HG02642 (cell line): ENCODE measurements at regions not wholly inside any gene's neighbourhood (a gene's known extent, or its start where the extent isn't known, plus 50 kb on each side); places are given as distances from the start of the nearest gene placed in this dataset.
"Not testable (repeated sequence)": the region's sequence is repeated elsewhere in the genome, so short reads cannot be mapped to it uniquely, and the experiment has no call there.

Experiments used
- ATAC-seq: cut with Tn5 transposase; IDR thresholded peaks from one replicate; pipeline ENCODE4 v1.9.1; 2021; ENCODE audit warnings: mild to moderate bottlenecking; ENCODE audit not compliant: unreplicated experiment, poor library complexity

DNA sequence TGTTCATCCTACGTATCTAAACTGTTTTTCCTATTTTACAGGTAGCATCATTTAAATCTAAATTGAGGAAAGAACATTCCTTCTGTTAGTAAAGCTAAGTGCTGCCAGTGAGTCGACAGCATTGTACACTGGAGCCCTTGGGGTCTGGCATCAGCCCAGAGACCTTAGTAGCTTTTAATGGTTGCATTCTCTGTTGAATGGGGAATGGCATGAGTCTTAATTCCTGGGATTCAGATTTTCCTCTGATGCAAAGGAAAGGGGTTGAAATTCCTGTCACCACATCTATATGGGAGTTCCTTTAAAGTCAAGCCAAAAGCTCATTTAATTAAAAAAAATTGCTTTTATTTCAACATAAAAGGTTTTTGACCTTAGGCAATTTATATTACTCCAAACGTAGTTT is 148.4 kb upstream of the GBE1 start:
- ATAC-seq, result no peak

DNA sequence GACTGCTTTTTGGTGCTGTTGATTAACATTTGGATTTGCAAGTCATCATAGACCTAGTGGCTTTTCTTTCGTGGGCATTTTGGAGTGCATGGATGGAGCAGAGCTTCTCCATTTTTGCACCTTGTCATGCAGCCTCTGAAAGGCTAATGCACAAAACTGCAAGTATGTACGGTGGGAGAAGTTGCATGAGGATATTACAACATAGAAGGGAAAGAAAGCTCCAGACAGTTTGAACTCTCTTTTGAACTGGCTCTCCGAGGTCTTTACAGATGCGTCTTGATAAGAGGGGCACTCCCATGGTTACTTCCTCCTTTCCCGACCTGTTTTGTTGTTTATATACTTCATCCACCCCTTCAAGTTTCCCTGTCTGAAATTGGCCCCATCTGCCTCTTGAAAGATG is 147.1 kb upstream of the GBE1 start:
- ATAC-seq, result no peak

DNA sequence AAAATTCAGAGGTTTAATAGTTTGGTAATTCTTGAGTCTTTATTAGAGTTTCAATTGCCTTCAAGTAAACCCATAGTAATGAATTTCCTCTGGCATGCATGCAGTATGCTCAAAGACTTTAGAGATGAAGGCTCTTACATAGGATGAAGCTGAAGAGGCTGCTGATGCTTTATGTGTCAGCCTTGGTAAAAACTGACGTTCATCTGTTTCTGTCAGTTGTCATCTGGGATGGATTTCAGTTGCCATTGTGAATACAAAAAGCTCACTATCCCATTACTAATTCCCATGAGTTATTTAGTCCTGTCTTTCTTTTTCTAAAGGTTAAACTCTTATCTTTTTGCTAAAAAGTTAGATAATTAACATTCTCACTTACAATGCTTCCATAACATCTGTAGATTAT is 136.9 kb upstream of the GBE1 start:
- ATAC-seq, result no peak

DNA sequence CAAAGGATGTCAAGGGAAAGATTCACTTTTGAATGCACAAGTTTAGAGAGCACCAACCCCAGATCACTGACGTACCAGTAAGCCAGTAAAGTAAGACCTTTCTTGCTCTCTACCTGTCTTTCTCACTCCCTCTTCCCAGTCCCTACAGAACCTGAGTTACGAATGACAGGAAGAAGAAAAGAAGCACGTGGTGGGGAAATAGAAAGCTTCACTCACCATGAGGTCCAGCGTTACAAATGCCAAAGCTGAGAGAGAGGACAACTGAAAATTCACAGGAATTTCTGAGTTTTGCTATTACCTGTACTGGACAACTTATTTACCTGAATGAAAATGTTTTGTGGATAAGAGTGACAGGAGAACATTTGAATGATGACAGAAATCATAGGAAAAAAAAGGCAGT is 133.2 kb upstream of the GBE1 start:
- ATAC-seq, result no peak

DNA sequence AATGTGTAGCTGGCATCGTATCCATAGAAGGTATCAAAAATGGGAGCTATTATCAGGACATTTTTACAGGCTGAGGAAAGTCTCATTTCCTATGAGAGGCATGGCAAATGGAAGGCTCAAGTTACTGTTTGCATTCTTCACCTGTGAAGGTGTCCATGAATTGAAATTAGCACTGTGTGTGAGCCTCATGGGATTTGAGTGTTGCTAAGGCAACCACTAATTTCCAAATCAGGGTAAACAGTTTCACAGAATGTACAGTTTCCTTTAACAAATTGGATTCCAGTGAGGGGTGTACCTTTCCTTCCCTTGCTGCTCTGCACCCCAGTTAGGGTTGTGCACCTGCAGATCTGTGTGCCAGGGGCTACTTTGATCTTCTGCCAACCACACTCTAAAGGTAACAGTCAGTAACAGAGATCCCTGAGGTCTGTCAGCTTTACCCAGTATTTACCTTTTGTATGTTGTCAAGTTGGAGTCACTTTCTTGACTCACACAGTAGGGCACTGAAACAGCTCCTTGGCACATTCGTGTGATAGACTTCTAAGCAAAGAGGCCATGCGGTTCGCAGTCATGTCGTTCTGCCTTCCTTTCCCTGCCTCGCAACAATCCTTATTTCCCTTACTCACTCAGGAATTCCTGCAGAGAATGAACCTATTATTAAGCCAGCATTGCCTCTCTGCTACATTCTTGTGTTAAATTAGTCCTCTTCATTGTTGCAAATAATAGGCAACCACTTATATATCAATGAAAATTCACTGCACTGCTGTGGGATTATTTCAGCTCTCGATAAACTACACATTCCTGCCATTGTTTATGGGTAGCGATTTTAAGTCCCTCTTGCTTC is 129.8 kb upstream of the GBE1 start:
- no peak for ATAC-seq

DNA sequence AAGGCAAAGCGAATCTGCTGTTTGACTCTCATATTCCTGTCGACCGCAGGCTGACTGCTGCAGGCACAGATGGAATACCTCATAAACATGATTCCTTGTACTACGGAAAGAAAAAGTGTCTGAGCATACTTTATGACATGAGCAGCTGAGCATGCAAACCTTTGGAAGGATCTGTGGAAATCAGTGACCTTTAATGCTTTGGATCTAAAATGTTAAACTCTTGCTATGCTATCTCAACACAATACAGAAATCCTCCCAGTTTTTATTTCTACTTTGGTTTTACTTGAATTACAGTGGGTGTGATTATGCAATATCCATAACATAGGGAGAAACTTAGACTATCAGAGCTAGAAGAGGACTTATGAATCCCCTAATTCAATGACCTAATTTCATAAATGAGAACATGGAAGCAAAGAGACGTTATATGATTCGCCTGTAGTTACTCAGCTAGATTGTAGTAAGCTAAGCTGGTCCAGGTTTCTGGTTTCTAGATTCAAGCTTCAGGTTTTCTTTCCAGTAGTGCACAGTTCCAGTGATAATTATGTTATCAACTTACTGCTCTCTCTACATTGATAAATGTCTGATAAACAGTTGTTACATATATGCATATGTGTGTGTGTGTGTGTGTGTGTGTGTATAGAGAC is 127.6 kb upstream of the GBE1 start:
- ATAC-seq, result no peak

DNA sequence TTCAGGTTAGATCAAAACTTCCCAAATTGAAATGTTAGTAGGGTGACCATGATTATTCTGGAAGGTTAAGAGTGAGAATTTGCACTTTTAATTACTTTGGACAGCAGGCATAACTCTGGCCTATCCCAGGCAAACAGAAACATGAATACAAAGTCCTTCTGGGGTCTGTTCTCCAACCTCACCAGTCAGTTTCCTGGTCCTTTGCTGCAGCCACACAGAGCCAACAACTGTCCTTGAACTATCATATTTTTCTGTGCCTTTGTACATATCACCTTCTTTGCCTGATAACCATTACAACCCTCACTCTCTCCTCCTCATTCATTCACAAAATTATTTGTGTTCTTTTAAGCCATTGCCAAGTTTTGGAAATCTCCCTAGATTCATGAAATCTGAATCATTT is 126.0 kb upstream of the GBE1 start:
- no peak for ATAC-seq

DNA sequence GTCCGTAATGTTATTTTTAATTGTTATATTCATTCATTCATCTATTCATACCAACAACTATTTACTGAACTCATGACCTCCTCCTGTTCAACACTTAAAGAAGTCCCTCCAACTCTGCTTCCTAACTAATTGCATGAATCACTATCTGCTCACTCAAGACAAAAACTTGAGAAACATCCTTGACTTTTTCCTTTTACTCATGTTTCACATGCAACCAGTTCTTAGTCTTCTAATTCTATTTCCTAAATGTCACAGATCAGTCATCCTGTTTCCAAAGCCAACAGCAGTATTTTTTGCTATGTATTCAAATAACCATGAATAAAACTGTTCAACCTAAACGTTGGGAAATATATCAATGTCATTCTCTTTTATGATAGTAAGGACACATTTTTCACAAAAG is 124.6 kb upstream of the GBE1 start:
- no peak for ATAC-seq

DNA sequence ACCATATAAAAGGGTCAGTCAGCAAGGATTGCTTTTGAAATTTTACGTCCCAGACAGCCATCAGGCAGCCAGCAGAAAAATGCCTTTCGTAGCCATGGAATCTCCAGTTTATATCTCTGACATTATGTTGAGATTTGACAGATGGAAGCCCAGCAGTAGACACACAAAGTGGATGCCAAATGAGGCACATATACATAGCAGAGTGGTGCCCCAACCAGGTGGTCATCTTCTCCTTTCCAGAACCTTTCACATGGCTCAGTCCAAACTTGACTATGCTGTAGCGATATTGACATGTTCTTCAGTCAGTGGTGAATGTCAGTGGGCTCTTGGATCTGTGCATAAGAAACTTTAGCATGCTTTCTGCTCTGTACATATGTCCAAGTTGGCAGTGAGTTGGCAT is 123.3 kb upstream of the GBE1 start:
- no peak for ATAC-seq

DNA sequence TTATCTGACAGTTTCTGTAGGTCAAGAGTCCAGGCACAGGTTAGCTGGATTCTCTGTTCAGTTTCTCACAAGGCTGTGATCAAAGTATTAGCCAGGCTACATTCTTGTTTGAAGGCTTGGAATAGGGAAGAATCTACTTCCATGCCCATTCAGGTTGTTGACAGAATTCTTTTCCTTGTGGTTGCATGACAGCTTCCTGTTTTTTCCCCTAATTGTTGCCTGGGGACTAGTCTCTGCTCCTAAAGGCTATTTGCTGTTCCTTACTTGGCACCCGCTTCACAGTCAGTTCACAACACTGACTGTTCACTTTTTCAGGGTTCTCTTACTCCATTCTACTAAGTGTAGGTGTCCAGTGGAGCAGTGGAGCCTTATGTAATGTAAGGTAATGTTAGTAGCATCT is 115.4 kb upstream of the GBE1 start:
- ATAC-seq, result no peak

DNA sequence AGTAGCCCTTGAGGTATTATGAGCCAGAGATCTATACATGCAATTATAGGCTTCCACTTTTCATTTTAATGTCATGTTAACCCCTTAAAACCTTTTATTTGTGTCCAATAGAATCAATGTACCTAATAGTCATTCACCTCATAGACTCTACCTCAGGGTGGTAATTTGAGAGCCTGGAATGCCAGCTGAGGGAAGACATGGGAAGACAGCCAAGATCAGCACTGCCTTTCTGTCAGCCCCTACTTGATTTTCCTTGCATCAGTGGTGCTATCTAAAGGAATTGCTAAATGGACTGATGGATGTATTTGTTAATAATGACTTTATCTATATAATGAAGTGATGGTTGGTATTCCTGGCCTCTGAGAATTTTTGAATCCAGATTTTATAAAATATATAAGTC is 113.3 kb upstream of the GBE1 start:
- no peak for ATAC-seq

DNA sequence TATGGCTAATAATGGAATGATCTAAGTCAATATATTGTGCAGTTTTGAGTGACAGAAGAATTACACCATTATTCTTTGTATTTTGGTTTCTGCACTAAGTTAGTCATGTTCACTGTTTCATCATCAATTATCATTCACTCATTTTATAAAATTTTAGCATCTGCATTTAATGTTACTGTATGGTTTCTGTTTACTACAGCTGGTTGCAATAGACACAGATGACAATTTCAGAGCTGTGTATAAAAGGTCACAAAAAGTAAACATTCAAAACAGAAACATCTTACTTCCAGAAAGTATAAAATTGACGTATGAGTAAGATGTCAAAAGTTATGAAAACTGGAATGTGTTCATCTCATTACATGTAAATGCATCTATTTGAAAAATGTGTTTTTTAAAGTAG is 111.1 kb upstream of the GBE1 start:
- ATAC-seq, result no peak

DNA sequence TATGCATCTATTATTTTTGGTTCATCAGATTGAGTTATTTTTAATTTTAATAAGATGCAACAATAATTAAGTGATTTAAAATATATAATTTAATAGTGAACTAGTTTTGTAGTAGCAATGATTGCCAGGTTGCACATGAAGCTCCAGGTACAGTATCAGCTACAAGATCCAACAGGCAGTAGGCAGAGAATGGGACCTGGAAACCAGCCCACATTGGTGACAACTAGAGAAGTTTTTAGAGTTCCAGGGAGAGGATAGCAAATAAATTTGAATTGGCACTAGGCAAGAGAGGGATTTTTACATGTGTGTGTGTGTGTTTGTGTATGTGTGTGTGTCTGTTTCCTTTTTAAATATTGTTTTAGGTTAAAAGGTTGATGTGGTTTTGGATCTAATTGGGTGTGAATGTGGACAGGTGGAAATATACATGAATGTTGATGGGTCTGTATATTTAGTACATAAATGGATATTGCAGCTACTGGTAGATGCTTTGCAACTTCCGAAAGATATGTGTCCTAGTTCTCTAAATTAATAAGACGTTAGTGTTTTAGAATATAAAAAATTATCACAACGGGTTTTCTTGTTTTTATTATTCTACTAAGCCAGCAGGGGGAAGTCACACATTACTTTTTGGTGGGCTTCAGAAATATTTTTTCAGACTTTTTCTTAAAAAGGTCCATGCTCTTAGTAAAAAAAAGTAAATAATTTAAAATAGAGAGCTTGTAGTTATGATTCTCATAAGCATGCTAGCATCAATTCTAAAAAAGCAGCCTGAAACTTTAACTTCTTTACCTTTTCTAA is 110.1 kb upstream of the GBE1 start:
- ATAC-seq, result no peak

DNA sequence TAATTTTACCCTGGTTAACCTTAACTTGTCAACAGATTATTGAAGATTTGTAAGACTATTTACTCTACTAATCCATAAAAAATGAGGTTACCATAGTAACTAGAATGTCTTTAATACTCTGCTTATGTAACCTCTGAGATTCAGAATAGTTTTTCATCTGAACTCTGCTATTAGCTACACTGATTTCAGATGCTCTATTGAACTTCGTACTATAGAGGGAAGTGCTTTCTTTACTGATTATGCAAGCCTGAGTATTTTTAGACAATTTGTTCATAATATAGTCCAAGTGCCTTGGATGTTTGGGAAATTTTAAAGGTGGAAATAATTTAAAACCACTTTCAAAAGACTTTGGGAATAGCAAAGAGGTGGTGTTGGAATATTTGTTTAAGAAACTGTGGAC is 107.9 kb upstream of the GBE1 start:
- ATAC-seq, result no peak

DNA sequence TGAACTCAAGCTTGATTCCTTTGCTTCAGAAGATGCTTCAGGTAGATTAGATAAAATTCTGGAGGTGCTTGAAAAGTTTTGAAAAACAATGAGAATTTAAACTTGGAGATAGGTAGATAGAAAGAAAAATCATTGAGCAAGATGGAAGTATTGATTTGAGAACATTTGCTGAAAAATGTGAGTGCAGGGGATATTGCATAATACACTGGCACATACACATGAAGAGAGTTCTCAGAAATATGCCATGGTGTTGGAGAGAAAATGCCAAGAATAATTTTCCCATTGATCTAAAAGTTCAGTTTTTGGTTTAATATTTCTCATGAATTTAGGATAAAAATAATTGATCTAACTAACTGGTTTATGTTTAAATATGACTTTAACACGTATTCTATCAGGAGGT is 107.2 kb upstream of the GBE1 start:
- ATAC-seq, result no peak

DNA sequence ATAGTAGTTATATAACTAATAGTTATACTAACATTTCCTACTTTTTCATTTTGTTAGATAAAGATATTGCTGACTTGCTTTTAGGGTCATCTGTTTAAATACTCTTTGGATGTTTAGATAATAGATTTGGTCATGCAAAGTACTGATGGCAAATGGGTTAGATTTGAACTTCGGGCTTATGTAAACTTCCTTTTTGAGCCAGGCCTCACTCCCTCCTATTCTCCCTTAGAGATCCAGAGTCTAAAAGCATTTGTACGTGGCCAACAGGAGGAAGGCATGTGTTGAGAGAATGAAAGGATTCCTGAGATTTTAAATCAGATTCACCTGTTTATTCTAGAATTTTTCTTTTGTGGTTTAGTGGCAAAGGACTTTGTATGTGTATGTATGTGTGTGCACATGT is 106.4 kb upstream of the GBE1 start:
- ATAC-seq, result no peak

DNA sequence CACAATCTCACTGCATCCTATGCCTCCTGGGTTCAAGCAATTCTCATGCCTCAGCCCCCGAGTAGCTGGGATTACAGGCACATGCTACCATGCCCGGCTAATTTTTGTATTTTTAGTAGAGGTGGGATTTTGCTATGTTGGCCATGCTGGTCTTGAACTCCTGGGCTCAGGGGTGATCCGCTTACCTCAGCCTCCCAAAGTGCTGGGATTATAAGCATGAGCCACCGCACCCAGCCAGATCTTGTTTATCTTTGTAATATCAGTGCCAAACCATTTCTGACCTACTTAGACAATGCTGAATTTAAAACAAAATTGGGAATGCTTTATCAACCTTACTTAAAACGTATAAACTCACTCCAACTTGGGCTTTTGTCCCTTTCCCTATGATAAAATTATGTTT is 103.7 kb upstream of the GBE1 start:
- not testable (repeated sequence) for ATAC-seq

DNA sequence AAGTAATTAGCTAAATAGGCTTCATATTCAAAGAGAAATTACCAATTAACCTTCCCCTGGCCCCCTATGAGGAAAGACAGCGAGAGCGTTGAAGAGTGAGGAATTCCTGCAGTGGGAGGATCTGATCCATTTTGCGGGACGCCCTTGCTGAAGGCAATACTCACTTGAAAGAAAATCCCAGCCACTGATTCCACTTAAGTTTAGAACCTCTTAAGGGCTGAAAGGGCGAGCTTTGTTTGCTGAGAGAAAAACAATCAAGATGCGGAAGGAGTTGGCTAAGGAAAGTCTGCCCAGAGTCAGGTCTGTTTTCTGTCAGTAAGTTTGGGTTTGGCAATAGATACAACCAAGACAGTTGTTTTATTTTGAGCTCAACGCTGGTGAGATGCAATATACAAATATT is 102.8 kb upstream of the GBE1 start:
- no peak for ATAC-seq

DNA sequence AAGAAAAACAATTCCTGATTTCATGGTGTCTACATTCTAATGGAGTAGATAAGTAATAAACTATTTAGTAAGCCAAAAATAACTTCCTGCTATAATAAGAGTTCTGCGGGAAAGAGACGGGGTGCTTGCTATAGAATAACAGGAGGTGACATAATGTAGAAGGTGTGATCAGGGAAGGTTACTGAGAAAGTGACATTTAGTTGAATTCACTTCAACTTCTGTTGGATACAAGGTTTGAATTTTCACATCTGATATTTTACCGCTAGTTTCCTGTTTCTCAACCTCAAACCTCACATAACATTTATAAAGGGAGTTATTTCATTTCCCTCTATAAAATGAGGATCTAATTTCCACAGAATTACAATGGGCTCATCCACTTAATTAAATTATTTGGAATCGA is 102.3 kb upstream of the GBE1 start:
- ATAC-seq, result no peak

DNA sequence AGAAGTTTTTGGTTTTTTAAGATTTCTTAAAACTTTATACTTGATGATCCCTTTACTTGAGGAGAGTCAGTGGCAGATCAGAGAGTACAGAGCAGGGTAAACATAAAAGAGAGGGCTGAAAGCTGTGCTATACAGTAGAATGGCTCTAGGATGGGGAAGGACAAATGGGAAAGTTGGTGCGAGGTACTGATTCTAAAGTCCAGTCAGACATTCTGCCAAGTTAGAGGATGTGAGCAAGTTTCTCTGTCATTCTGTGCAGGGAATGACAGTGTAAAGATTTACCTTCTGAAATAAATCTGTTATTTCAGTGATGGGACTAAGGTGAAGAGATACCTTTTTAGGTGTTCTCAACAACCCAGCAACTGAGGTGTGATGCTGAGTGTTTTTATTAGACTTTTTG is 100.1 kb upstream of the GBE1 start:
- no peak for ATAC-seq

DNA sequence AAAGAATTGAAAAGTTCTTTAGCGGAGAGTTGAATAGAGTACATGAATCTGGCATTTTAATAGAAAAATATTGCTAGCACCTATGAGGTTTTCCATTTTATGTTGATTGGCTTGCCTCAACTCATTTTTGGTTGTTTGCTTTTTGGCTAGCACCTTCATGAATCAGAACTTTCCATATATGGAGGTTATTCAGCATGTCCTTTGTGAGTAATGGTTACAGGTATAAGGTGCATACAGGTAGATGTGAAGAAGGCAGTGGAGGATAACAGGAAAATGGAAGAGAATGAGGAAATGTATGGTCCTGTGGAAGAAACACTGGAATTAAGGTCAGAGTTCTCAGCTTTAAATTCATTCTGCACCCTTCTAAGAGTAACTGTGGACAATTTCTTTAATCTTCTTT is 98.1 kb upstream of the GBE1 start:
- no peak for ATAC-seq
